BLaER1 treated with 17β-estradiol and CSF1 and Interleukin-3, amounts not matched to agents 10 nM and 100 nM (cell line): ENCODE measurements at regions not wholly inside any gene's neighbourhood (a gene's known extent, or its start where the extent isn't known, plus 50 kb on each side); places are given as distances from the start of the nearest gene placed in this dataset.
"Not testable (repeated sequence)": the region's sequence is repeated elsewhere in the genome, so short reads cannot be mapped to it uniquely, and the experiment has no call there.

Experiments
- H3K27ac ChIP-seq, 11 experiments: shearing (Covaris generic); formaldehyde crosslinking; 2 replicates each; pipeline ENCODE4 v1.8.1; 2022
- H3K27me3 ChIP-seq, 11 experiments: shearing (Covaris generic); formaldehyde crosslinking; 2 replicates each; pipeline ENCODE4 v1.8.1; 2022
- H3K36me3 ChIP-seq, 11 experiments: shearing (Covaris generic); formaldehyde crosslinking; 2 replicates each; pipeline ENCODE4 v1.8.1; 2022
- H3K4me1 ChIP-seq, 10 experiments: shearing (Covaris generic); formaldehyde crosslinking; 2 replicates each; pipeline ENCODE4 v1.8.1; 2022
- H3K4me2 ChIP-seq, 11 experiments: shearing (Covaris generic); formaldehyde crosslinking; 2 replicates each; pipeline ENCODE4 v1.8.1; 2022
- H3K4me3 ChIP-seq, 10 experiments: shearing (Covaris generic); formaldehyde crosslinking; 2 replicates each; pipeline ENCODE4 v1.8.1; 2022
- H3K9ac ChIP-seq, 11 experiments: shearing (Covaris generic); formaldehyde crosslinking; 2 replicates each; pipeline ENCODE4 v1.8.1; 2022
- H3K9me3 ChIP-seq, 11 experiments: shearing (Covaris generic); formaldehyde crosslinking; replicated peaks in 1 of 11; 2 replicates each; pipeline ENCODE4 v1.8.1; 2022
- H4K20me1 ChIP-seq, 11 experiments: shearing (Covaris generic); formaldehyde crosslinking; 2 replicates each; pipeline ENCODE4 v1.8.1; 2022
- Cebpa-rat ChIP-seq, 11 experiments: shearing (Covaris generic); IDR thresholded peaks; 2 replicates each; pipeline ENCODE4 v1.8.1; 2022

- no peak overlapping the region for H3K4me2 ChIP-seq
- H3K27me3 ChIP-seq: no peaks in the 10 kb centered on the region
- H3K9me3 ChIP-seq: no peaks in the 10 kb centered on the region
- no peaks in the 10 kb centered on the region for H4K20me1 ChIP-seq
- no peak overlapping the region for H3K4me3 ChIP-seq
- no peaks in the 10 kb centered on the region for H3K36me3 ChIP-seq
- H3K27ac ChIP-seq: no peak overlapping the region
- H3K4me1 ChIP-seq: peaks cover 0 to 4% (median 0%) of the 10 kb centered on the region in 10 experiments; a peak in 2 of 20 replicates
- no peak for TF ChIP-seq Cebpa-rat (IDR thresholded peaks at IDR 0.05)
- H3K9ac ChIP-seq: no peak overlapping the region
These were observed 388.5 kb downstream of the DCDC2C start for GRCh38 chr2:4091869-4092268.

GRCh38 chr2:4094743-4095142, 391.4 kb downstream of the DCDC2C start:
- no peaks in the 10 kb centered on the region for H3K9me3 ChIP-seq
- H3K4me1 ChIP-seq: peaks cover 0 to 7% (median 0%) of the 10 kb centered on the region in 10 experiments; a peak in 3 of 20 replicates
- no peak for TF ChIP-seq Cebpa-rat (IDR thresholded peaks at IDR 0.05)
- no peak overlapping the region for H3K27ac ChIP-seq
- no peak overlapping the region for H3K9ac ChIP-seq
- H3K4me2 ChIP-seq: no peak overlapping the region
- H3K27me3 ChIP-seq: no peaks in the 10 kb centered on the region
- H3K4me3 ChIP-seq: no peak overlapping the region
- H4K20me1 ChIP-seq: no peaks in the 10 kb centered on the region
- no peaks in the 10 kb centered on the region for H3K36me3 ChIP-seq

DNA sequence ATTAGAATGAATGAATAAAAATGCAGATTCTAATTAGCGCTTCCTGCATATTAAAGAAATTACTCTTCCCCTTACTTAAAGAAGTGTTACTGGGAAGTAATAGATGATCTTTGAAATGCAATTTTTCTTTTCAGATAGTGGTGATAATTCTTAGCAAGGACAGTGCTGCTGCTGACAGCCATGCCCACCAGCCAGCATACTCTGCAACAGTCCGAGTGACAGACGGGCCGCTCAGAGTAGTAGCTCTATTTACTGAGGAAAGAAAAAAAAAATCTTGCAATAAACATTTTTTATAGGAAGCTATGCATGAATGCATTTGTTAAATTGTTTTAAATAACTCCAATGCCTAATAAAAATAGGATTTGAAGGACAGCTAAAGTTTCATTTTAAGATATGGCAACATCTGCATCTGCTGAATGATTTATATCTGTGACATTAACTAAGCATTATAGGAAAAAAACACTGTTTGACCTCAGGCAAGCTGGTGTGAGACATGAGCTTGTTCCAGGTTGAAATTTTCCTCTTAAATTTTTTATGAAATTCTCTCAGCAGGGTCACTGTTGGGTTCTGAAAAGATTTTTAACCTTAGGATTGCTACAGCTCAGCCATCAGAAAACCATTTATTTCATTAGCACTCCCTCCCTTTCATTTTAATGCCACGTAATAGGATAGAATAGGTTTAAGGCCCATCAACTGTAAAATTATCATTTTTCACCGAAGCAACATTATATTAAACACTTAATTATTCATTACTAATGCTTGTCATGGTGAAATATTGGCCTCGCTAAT, 393.8 kb downstream of the DCDC2C start:
- Histone ChIP-seq H3K4me1 (peaks cover 0 to 11% (median 7%) of the 10 kb centered on the region in 10 experiments; a peak in 13 of 20 replicates), H4K20me1 (no peaks in the 10 kb centered on the region), H3K36me3 (no peaks in the 10 kb centered on the region), H3K9ac (no peak overlapping the region), H3K4me2 (no peak overlapping the region; a peak in 1 of 22 replicates), H3K9me3 (no peaks in the 10 kb centered on the region), H3K27me3 (no peaks in the 10 kb centered on the region), H3K27ac (no peak overlapping the region), H3K4me3 (no peak overlapping the region)
- no peak for TF ChIP-seq Cebpa-rat (IDR thresholded peaks at IDR 0.05)

GRCh38 chr2:4098137-4098536, 394.8 kb downstream of the DCDC2C start:
- Histone ChIP-seq H3K9ac (no peak overlapping the region), H4K20me1 (no peaks in the 10 kb centered on the region), H3K36me3 (no peaks in the 10 kb centered on the region), H3K27ac (no peak overlapping the region), H3K9me3 (no peaks in the 10 kb centered on the region), H3K4me3 (no peak overlapping the region), H3K4me1 (peaks cover 0 to 16% (median 10%) of the 10 kb centered on the region in 10 experiments; a peak in 13 of 20 replicates), H3K27me3 (no peaks in the 10 kb centered on the region), H3K4me2 (no peak overlapping the region)
- no peak for TF ChIP-seq Cebpa-rat (IDR thresholded peaks at IDR 0.05)

DNA sequence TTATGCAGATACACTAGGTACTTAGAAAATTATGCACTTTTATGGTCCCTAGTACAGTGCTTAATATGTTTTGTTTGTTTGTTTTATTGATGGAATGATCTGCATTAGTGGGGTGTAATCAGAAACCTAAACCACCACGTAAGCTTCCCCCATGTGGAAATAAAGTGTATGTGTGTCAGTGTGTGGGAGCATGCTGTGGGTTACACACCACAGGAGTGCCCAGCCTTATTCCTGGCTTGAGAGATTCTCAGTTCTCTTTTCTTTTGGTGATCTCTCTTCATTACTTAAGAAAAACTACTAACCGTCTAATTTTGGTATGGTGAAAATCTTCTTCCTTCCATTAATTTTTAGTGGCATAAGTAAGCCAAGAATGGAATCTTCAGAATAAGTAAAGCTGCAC, 398.6 kb downstream of the DCDC2C start:
- no peak for TF ChIP-seq Cebpa-rat (IDR thresholded peaks at IDR 0.05)
- Histone ChIP-seq H4K20me1 (no peaks in the 10 kb centered on the region), H3K4me1 (peaks cover 13 to 31% (median 19%) of the 10 kb centered on the region in 10 experiments; a peak in 18 of 20 replicates), H3K9me3 (no peaks in the 10 kb centered on the region), H3K27ac (no peak overlapping the region), H3K9ac (no peak overlapping the region), H3K4me3 (no peak overlapping the region), H3K36me3 (no peaks in the 10 kb centered on the region), H3K4me2 (peak overlapping the region in 10 of 11 experiments; percentile 1 to 51 (median 7); a peak in 7 of 22 replicates), H3K27me3 (no peaks in the 10 kb centered on the region)

- Histone ChIP-seq H3K9me3 (no peaks in the 10 kb centered on the region), H3K4me1 (peaks cover 3 to 33% (median 25%) of the 10 kb centered on the region in 10 experiments; a peak in 17 of 20 replicates), H3K9ac (no peak overlapping the region), H4K20me1 (no peaks in the 10 kb centered on the region), H3K36me3 (no peaks in the 10 kb centered on the region), H3K4me3 (no peak overlapping the region), H3K27ac (no peak overlapping the region), H3K27me3 (no peaks in the 10 kb centered on the region), H3K4me2 (peak overlapping the region in 5 of 11 experiments; percentile 11 to 36 (median 18); a peak in 5 of 22 replicates)
- no peak for TF ChIP-seq Cebpa-rat (IDR thresholded peaks at IDR 0.05)
These were observed 403.8 kb downstream of the DCDC2C start for GRCh38 chr2:4107179-4107578.

GRCh38 chr2:4110273-4110672, 406.9 kb downstream of the DCDC2C start:
- no peaks in the 10 kb centered on the region for H4K20me1 ChIP-seq
- H3K27me3 ChIP-seq: no peaks in the 10 kb centered on the region
- H3K4me2 ChIP-seq: no peak overlapping the region
- H3K4me3 ChIP-seq: no peak overlapping the region
- H3K36me3 ChIP-seq: no peaks in the 10 kb centered on the region
- peaks cover under 1 to 18% (median 6%) of the 10 kb centered on the region in 11 experiments; a peak in 19 of 22 replicates for H3K9me3 ChIP-seq
- H3K9ac ChIP-seq: no peak overlapping the region
- no peak for TF ChIP-seq Cebpa-rat (IDR thresholded peaks at IDR 0.05)
- H3K4me1 ChIP-seq: peaks cover 0 to 16% (median 11%) of the 10 kb centered on the region in 10 experiments; a peak in 11 of 20 replicates
- H3K27ac ChIP-seq: no peak overlapping the region

DNA sequence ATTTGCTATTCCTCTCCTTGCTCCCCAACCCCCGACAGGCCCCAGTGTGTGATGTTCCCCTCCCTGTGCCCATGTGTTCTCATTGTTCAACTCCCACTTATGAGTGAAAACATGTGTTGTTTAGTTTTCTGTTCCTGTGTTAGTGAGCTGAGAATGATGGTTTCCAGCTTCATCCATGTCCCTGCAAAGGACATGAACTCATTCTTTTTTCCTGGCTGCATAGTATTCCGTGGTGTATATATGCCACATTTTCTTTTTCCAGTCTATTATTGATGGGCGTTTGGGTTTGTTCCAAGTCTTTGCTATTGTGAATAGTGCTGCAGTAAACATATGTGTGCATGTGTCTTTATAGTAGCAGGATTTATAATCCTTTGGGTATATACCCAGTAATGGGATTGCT, 412.1 kb downstream of the DCDC2C start:
- not testable (repeated sequence) for H3K4me2 ChIP-seq, H3K27me3 ChIP-seq, H3K27ac ChIP-seq, H4K20me1 ChIP-seq, H3K9ac ChIP-seq, H3K36me3 ChIP-seq, H3K4me1 ChIP-seq, H3K4me3 ChIP-seq
- peaks cover 42 to 68% (median 52%) of the 10 kb centered on the region in 11 experiments for H3K9me3 ChIP-seq

GRCh38 chr2:4122726-4123125, 419.4 kb downstream of the DCDC2C start:
- Histone ChIP-seq H3K9me3 (peaks cover 36 to 90% (median 77%) of the 10 kb centered on the region in 11 experiments; a peak in 21 of 22 replicates), H3K36me3 (peaks cover 0 to 22% (median 0%) of the 10 kb centered on the region in 11 experiments; a peak in 4 of 22 replicates), H3K4me3 (no peak overlapping the region), H3K27me3 (no peaks in the 10 kb centered on the region), H3K4me2 (no peak overlapping the region), H3K9ac (no peak overlapping the region), H3K27ac (no peak overlapping the region), H3K4me1 (no peaks in the 10 kb centered on the region), H4K20me1 (no peaks in the 10 kb centered on the region)
- TF ChIP-seq Cebpa-rat (IDR thresholded peaks at IDR 0.05): no peak

GRCh38 chr2:4130651-4131050, 427.3 kb downstream of the DCDC2C start:
- no peak overlapping the region for H3K4me2 ChIP-seq
- no peak overlapping the region for H3K9ac ChIP-seq
- H4K20me1 ChIP-seq: no peaks in the 10 kb centered on the region
- peaks cover 0 to 49% (median 15%) of the 10 kb centered on the region in 11 experiments; a peak in 15 of 22 replicates for H3K36me3 ChIP-seq
- H3K4me1 ChIP-seq: peaks cover 19 to 28% (median 26%) of the 10 kb centered on the region in 10 experiments
- TF ChIP-seq Cebpa-rat (IDR thresholded peaks at IDR 0.05): no peak
- no peak overlapping the region for H3K4me3 ChIP-seq
- peaks cover 33 to 84% (median 78%) of the 10 kb centered on the region in 11 experiments for H3K9me3 ChIP-seq
- H3K27ac ChIP-seq: no peak overlapping the region
- no peaks in the 10 kb centered on the region for H3K27me3 ChIP-seq
